HK-2 (cell line): ENCODE measurements at regions not wholly inside any gene's neighbourhood (a gene's known extent, or its start where the extent isn't known, plus 50 kb on each side); places are given as distances from the start of the nearest gene placed in this dataset.
A peak's percentile ranks its signal among the peaks of the same experiment; 100 is the strongest.

Experiments used
- DNase-seq: peaks from one replicate; pipeline ENCODE4 v3.0.0-alpha.2; 2018; ENCODE audit not compliant: unreplicated experiment

DNA sequence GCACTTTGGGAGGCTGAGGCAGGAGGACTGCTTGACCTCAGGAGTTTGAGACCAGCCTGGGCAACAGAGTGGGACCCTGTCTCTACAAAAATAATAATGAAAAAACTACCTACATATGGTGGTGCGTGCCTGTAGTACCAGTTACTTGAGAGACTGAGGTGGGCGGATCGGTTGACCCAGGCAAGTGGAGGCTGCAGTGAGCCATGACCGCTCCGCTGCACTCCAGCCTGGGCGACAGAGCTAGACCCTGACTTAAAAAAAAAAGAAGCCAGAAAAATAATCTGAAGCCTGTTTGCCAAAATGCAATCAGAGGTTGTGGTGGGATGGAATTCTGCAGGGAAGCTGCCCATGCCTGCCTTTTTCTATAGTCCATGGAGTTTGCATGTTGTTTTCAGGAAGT, 50.4 kb upstream of the GGTA1 start:
- DNase-seq: no peak

DNA sequence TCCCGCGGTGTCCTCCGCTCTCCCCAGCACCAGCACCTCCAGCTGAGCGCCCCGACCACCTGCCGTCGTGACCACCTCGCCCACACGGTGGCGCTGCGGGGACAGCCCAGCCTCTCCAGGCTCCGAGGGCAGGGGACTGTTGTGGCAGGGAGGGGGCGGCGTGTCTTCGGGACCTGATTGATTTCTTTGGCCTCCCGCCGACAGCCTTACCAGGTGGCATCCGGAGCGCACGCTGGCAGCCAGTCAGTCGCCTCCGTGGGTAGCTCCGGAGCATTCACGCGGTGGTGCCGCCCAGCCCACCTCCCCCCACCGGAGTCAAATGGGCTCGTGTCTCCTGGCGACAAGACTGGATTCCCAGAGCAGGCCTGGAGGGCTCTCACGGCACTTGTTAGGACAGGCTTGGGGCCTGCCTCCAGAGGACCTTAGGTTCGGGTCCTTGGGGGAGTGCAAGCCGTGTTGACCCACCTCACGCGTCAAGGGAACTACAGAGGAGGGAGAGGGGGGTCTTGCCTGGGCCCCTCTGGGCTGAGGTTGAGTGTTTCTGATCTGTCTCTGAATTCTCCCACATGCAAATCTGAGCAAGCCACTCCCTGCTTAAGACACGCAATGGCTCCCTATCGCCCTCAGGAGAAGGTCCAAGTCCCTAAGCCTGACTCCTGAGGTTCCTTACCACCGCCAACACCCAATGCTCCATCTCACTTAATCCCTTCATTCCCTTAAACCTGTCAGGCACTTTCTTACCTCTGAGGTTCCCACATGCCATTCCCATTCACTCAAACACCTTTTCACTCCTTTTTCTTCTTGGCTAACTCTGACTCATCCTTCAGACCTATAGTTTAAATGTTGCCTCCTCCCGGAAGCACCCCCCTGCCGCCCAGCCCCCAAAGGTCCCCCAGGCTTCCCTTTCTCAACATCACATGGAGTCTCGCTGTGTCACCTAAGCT, 51.2 kb upstream of the GGTA1 start:
- DNase-seq: peak; percentile 83

GRCh38 chr9:121551985-121552753, 52.5 kb upstream of the GGTA1 start:
- DNase-seq: no peak

GRCh38 chr9:121556082-121556481, 56.4 kb upstream of the GGTA1 start:
- no peak for DNase-seq

DNA sequence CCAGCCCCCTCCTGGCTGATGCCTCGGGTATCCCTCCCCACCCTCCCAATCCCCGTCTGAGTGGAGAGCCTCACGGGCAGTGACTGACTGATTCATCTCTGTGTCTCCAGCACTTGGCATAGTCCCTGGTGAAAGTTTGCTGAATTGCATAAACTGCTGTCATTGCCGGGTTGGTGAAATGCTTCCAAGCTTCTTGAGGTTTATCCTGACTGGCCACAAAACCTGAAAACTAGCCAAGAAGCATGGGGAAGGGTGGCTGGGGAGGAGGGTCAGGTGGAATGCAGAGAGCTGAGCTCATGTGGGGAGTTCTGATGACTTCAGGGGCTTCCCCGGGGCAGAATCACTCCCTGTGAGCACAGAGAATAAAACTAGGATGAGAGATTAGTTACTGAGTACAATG, 56.9 kb upstream of the GGTA1 start:
- peak; percentile 91 for DNase-seq

GRCh38 chr9:121557581-121558447, 58.2 kb upstream of the GGTA1 start:
- DNase-seq: peak; percentile 91

GRCh38 chr9:121558473-121558872, 58.8 kb upstream of the GGTA1 start:
- DNase-seq: no peak

- peak; percentile 73 for DNase-seq
These were observed 59.5 kb upstream of the GGTA1 start for GRCh38 chr9:121559183-121559582.

DNA sequence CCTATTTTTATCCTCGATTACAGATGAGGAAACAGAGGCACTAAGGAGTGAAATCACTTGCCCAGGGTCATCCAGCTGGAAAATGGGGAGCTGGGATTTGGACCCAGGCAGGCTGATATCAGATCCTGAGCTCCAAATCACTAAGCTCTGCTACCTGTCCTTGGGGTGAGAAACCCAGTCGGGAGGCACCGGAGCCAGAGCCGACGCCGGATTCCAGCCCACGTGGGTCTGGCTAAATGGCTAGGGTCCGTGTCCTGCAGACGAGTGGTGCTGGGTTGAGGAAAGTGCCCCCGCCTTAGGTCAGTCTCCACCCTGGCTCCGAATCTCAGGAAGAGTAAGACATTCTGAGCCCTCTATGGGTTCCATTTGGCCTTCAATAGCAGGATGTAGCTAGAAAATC, 61.3 kb upstream of the GGTA1 start:
- DNase-seq: no peak

DNA sequence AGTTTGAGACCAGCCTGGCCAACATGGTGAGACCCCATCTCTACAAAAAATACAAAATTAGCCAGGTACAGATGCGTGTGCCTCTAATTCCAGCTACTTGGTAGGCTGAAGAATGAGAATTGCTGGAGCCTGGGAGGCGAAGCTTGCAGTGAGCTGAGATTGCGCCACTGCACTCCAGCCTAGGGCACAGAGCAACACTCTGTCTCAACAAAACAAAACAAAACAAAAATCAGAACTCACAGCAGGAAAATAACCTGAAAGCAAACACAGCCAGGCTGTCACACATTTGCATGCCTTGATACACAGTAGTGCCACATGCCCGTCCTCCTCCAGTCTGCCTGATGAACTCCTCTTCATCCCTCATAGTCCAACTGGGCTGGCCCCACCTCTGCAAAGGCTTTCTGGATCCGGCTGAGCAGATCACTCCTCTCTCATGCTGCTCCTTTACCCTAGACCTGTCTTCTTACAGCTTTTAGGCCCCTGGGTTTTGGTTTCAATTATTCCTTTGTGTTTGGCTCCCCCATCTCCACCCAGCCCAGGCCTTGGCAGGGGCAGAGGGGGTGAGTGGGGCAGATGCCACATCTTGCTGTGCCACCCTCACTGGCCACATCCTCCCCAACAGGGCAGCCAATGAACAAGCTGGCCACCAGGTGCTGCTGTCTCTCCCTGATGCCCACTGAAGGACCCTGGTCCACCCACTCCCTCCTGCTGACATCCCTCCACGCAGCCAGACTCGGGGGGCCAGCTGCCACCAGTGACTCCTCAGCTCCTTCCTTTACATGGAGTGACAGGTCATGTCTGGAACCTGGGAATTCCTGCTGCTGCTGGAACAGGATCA, 62.0 kb upstream of the GGTA1 start:
- DNase-seq: no peak

GRCh38 chr9:121562301-121562700, 62.7 kb upstream of the GGTA1 start:
- DNase-seq: no peak

GRCh38 chr9:121563425-121563824, 63.8 kb upstream of the GGTA1 start:
- no peak for DNase-seq

DNA sequence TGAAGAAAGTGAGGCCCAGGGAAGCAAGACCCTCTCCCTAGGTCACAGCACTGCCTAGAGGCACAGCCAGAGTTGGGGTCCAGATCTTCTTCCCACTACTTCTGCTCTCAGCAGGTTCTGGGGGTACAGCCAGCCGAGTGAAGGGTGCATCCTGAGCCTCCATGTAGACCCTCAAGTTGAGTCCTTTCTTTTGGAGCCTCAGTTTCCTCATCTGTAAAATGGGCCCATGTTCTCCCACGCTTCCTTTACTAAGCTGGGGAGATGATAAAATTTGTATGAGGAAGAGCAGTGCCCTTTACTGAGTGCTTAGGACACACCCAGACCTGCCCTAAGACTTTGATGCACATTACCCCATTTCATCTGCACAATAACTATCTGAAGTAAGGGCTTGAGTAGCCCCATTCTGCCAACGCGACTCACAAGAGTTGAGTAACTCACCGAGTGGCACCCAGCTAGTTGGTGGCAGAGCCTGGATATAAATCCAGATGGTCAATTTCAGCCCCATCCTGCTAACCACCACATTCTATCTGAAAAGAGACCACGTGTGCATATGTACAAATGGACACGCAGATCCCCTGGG, 64.3 kb upstream of the GGTA1 start:
- DNase-seq: no peak

GRCh38 chr9:121564504-121565260, 65.0 kb upstream of the GGTA1 start:
- no peak for DNase-seq

- no peak for DNase-seq
These were observed 67.1 kb upstream of the GGTA1 start for GRCh38 chr9:121566481-121567465.

DNA sequence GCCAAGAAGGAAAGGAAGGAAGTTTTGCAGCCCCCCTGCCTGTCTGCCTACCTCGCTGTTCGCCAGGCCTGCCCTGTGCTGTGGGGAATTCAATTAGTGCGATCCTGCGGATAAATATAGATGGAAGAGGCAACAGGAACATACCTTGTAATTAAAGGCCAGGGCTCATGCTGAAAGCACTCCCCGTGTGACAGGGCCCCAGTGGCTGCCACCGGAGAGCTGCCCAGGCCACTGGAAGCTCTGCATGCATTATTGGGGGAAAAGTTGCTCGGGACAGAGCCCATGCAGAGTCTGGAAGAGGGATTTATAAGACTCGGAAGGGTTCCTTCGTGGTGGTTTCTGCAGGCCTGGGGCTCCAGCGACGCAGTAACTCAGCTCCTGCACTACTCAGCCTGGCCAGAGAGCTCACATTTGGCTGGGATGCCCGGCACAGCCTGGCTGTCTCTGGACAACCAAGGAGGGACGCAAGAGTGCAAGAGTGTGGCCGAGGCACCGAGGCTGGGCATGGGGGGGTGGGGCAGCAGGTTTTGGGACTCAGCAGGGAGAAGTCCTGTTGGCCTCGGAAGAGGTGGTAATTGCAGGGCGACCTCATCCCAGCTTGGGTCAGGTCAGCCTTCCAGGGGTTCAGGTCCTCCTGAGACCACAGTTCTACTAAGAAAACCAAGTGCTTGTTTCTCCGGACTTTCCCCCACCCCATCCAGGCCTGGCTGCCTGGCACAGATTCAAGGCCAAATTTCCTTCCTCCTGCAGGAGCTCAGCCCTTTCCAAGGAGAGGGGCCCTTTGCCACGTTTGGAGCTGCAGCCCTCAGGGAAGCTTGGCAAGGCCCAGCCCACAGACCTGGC, 68.1 kb upstream of the GGTA1 start:
- no peak for DNase-seq

- DNase-seq: no peak
These were observed 69.0 kb upstream of the GGTA1 start for GRCh38 chr9:121568343-121569265.
